Muscle of back (tissue), 3 donors: ENCODE measurements at regions not wholly inside any gene's neighbourhood (a gene's known extent, or its start where the extent isn't known, plus 50 kb on each side); places are given as distances from the start of the nearest gene placed in this dataset.
"Not testable (repeated sequence)": the region's sequence is repeated elsewhere in the genome, so short reads cannot be mapped to it uniquely, and the experiment has no call there.

Experiments
- DNase-seq, 3 donors: peaks; one replicate each; pipeline versions ENCODE4 v3.0.0 to v3.0.0-alpha.2; 2013

DNA sequence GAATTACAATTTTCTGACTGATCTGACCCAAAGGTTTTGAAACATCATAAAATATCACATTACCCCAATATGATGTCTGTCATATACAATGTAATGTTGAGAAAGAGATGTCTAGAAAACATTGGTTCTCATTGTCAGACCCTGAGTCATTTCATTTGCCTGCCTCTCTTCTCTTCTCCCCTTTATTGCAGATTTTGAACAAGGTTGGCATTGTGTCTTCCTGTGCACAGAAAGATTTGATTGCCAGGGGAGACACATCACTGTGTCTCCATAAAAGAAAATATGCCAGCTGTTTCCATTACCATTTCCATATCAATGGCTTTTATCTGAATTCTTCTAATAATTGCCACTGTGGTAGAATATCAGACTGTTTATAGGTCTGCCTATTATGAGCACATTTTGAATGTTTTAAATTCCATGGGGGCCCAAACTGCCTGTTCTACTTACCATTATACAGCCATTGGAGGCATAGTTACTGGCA, 65.6 kb downstream of the IFI44 start:
- peak in 1 of 3 donors; percentile 52 for DNase-seq

DNA sequence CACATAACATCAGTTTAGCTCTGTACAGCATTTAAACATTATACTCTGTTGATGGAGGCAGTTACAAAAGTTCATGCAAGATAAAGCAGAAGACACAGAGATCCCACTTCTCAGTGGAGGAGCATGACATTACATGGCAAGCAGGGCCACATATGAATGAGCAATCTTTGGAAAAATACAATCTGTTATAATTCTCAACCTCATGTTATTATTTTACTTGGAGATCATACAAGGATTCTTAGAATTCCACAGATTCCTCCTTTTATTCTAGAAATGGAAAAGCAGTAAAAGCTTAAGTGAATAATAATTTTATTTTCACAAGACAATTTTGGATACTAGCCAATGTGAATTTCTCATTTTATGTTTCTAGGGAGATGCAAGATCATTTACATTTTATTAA, 66.6 kb downstream of the IFI44 start:
- DNase-seq = peak in 2 of 3 donors; percentile 44 to 58

DNA sequence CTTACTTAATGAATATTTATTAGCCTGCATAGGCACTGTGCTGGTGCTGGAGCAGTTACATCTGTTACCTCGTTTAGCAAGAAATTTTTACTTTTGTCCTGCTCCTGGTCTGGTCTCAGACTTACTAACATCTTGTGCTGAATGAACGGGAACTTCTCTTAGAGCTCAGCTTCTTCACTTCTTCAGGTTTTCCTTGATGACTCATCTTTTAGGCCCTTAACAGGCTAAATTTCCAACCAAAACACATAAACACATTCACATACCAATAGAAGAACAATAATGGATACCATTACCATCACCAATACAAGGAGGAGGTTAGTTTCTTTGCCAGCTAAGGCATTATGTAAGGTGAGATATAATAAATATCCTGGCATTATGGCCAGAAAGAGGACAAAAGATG, 68.9 kb downstream of the IFI44 start:
- DNase-seq = no peak

DNA sequence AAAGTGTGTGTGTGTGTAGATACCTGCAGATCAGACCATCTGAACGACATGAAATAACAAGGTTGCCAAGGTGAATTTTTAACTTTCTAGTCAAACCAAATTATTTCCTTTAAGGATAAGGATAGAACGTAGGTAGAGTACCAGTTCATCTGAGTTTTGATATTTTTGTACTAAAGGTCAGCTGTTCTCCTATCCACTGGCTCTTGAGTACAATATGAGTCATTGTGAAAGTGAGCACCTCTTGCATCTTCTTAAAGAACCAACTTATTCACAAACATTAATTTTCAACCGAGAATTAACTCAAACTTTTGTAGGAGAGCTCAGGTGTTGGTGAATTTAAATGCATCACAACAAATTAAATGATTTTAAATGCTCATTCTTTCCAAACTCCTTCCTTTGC, 71.5 kb downstream of the IFI44 start:
- DNase-seq = no peak

DNA sequence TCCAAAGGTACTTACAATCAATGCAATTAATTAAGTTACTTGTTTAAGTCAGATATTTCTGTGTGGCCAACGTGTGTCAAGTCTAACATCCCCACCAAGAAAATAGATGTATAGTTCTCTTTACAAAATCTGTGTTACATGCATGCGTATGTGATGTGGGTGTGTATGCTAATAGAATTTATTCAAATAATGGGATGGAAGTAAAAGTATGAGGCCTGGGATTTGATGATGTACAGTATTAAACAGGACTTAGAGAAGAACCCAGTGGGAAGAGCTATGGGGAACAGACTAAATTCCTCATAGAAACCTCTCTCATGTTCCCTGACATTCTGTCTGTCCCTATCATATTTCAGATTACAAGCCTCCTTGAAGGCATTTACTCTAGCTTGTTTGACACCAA, 72.5 kb downstream of the IFI44 start:
- DNase-seq = no peak

DNA sequence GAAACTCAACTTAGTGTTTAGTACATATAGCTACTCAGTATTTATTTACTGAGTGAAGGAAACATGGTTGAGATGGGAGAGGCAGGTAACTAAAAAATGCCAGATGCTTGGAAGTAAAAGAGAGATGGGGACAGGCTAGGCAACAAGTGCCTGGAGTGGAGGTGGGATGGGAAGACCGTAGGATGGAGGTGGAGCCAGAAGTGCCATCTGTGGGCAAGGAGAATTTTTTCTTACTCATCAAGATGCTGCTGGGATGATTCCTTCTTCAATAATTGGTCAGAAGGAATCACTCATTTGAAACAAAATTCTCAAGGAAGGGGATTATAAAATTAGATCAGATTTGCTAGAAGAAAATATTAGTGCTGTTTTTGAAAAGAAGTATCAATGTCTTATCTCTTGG, 72.9 kb downstream of the IFI44 start:
- peak in 1 of 3 donors; percentile 38 for DNase-seq

DNA sequence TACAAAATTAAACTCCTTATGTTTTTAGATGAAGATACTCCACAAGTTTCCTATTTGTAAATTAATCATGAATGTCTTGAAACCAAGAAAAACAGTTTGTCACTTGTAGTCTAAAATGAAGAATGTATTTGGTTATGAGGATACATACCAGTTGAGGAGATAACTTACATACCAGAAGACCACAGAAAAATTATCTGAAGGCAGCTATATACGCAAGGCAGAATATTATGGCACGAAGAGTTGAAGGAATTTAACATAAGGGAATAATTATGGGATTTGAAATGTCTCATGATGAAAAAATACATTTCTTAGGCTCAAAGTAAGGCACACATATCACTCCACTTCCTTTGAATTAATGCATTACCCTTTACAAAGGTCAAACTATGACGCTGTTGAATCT, 73.3 kb downstream of the IFI44 start:
- peak in 1 of 3 donors; percentile 81 for DNase-seq

DNA sequence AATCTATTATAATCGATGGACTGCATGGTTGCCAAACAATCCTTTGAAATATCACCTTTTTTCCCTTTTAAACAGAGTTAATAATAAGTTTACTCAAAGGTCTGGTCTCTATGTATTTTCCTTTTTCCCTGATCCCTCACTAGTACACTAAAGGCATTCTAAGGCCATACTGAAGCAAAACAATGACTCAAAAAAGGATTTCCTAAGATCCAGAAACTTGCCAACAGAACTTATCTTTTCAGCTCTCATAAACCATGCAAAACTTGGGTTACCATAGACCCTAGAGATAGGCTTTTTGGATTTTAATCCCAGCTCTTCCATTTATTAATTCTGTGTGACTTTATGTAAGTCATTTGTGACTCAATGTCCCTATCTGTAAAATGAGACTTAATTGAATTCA, 77.1 kb downstream of the IFI44 start:
- no peak for DNase-seq

DNA sequence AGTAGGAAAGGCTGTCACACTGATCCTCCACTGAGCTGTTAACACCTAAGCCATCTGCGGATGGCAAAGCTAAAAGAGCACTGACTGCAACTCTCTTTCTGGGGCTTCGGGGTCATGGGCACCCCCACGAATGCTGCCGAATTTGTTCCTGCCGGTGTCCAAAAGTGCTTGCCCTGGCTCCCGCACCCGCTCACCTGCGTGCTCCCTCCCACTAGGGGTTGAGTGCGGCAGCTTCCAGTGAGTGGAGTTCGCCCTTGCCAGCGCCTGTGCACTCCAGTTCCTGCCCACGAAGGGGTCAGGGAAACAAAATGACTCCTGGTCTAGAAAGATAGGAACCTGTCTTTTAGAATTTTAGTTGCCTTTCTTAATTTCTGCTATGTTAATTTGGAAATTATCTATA, 78.7 kb downstream of the IFI44 start:
- DNase-seq = no peak

DNA sequence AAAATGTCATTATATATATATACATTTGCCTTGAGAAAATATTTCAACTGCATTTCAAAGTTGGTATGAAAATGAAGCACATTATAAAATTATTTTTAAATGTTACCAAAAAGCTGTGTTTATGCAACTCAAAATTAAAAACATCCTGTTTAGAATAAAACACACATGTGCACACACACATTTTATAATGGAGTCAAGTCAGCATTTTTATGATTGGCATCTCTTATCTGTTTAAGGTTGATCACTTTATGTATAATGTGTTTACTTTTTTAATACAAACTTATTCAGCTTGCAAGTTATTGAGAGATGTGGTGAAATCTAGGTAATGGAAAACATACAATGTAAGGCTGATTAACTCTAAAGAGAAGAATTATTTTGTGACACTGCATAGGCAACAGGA, 80.4 kb downstream of the IFI44 start:
- DNase-seq = no peak

DNA sequence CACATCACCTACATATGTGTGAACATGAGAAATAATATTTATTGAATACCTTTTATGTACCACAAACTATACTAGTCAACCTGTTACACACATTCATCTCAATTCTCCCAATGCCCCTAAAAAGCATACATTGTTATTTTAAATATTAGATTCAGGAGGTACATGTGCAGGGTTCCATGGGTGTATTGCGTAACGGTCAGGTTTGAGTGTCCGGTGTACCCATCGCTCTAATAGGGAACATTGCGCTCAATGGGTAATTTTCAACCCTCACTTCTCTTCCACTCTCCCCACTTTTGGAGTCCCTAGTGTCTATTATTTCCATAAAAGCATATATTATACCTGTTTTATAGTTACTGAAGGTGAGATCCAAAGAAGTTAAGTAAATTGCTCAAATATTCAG, 82.0 kb downstream of the IFI44 start:
- no peak for DNase-seq

DNA sequence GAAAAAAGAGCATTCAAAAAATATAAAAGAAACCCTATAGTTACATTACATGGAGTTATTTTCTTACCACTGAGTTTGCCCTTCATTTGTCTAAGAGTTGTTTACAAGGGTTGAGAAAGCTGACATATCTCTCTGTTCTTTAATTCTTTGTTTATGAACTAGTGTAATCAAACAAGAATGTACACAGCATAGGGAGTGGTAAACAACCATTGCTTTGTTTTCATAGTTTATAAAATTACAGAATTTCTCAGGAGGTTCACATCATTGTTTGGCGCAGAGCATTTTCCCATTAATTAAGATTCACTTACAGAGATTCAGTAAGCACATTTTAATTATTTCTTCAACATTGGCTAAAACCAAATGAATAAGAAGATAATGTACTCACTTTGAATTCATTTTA, 87.6 kb downstream of the IFI44 start:
- no peak for DNase-seq

DNA sequence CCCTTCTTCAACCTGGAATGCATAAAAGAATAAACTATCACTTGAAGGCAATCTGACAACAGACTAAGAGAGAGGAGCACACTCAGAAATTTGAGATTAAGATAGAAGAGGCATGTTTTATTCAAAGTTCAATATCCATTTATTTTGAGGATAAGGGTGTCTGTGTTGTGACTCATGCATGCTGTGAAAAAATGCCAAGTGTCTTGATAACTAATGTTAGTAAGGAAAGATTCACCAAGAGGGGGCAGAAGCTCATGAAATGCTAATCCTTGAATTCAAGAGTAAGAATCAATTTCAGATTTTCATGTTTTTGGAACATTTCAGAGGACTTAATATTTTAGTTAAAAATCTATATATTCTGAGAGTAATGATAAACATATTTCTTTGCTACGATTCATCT, 94.0 kb downstream of the IFI44 start:
- DNase-seq = peak in 1 of 3 donors; percentile 14

DNA sequence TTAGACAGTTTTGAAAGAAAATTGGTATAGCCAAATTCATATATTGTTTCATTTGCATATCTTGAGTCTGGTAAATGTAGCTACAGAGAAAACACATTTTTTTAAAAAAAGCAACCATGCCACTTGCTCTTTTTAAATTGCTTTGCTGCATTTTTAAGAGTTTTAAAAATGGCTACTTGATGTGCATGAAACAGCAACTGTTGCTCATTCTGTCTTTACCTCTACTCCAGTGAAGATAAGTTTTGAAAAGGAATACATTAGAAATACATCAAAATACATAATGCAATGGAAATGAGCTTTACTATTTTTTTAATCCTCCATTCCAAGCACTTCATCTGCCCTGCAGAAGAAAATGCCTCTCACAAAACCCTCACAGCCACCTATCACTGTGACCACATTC, 95.5 kb downstream of the IFI44 start:
- DNase-seq = no peak

DNA sequence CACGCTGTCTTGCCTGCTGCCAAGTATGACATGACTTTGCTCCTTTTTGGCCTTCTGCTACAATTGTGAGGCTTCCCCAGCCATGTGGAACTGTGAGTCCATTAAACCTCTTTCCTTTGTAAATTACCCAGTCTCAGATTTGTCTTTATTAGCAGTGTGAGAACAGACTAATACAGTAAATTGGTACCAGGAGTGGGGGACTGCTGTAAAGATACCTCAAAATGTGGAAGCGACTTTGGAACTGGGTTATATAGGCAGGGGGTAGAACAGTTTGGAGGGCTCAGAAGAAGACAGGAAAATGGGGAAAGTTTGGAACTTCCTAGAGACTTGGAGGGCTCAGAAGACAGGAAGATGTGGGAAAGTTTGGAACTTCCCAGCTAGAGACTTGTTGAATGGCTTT, 104.0 kb downstream of the IFI44 start:
- not testable (repeated sequence) for DNase-seq

DNA sequence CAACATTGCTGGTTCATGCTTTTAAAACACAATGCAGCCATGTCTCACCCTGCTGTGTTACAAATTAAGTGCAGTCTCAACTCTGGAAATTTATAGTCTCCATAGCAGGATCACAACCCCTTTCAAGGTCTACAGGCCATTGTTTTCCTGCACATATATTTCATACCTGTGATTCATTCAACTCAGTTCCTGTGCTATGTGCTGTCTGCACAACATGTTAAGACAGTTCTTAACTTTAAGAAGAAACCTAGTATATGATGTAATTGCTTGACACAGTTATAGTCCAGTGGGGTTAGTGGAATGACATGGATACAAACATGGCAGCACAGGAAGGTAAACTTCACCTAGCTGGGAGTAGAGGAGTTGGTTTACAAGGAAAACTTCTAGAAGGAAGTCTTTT, 106.4 kb downstream of the IFI44 start:
- DNase-seq = no peak

DNA sequence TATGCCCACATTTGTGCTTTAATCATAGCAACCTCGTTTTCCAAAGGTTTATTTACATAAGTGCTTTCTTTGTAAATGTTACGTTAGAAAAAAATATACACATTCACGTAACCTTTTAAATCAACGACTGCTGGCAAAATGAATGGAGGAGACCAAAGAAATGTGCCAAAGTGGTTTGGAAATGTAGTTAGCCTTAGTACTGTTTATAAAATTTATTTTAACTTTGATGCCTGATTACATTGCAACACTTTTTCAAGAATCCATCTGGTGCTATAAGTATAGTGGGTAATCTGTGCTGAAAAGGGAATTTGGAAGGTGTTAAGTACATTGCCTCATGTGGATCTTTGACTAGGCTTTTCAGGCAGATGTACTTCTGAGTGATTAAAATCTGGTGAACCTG, 108.9 kb downstream of the IFI44 start:
- peak in 1 of 3 donors; percentile 49 for DNase-seq

DNA sequence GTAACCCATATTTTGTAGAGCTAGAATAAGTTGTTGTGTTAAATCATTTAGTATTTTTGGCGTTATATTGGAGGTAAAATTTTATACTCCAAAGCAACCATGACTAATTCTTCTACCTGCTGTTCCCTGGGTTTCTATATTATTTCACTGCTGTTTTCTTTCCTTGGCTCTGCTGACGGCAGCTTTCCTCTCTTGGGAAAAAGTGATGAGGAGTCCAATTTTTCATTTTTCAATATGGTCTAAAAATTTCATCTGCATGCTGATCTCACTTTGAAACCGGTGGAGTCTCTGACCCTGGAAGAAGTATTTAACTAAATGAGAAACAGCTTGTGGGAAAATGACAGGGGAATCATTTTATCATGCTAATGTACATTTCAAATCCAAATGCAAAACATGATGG, 110.2 kb downstream of the IFI44 start:
- DNase-seq = peak; percentile 26 to 75 (median 66)

DNA sequence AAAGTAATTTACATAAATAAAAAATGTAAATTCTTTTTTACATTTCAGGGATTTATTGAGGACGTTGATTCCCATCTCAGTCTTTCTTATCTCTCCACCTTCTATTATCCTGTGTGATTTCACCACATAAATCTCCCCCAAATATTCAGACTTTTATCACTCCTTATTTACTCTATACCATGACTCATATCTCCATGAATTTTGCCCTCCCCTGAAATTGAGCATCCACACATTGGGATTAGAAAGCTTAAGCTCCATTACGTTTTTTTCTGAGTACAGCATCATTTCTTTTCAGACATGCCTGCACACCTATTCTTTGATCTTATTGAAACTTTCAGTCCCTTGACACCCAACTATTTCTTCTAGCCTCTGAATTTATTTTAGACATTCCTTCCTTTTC, 111.2 kb downstream of the IFI44 start:
- DNase-seq = peak in 1 of 3 donors; percentile 17

DNA sequence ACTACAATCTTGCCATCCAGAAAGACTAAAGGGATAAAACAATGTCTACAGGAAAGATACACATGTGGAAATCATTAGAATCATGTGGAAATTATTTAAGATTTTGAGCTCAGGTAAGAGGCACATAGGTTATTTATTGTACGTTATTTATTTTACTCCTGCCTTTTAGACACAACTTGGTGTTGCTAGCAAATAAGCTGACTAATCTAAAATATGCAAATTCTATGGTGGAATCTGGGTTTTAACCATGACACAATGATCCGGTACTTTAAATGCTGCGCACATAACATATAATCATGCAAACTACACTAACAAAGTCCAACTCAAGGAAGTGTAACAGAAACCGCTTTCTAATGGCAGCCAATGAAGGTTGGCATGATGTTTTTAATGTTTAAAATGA, 112.5 kb downstream of the IFI44 start:
- peak in 1 of 3 donors; percentile 24 for DNase-seq

DNA sequence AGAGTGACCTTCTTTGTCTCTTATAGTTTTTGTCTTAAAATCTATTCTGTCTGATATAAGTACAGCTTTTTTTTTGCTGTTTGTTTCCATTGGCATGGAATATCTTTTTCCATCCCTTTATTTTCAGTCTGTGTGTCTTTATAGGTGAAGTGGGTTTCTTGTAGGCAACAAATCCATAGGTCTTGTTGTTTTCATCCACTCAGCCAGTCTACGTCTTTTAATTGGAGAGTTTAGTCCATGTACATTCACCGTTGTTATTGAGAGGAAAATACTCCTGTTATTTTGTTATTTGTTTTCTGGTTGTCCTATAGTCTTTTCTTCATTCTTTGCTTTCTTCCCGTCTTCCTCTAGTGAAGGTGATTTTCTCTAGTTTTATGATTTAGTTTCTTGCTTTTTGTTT, 115.9 kb downstream of the IFI44 start:
- DNase-seq = no peak

DNA sequence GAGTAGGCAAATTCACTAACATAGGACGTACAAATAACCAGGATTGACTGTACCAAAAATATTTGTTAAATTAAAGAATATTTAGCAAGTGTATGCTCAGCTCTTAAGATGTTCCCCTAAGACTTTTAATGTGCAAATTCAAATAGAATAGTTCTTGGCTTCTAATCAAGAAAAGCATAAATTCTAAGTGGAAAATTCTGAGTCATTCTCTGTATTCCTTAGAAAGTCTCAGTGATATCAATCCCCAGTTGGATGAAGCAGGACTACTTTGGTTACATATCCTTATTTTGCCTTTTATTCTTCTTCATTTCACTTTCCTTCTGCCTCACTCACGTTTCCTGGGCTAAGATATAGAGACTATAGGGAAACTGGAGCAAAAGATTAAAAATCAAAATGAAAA, 130.2 kb downstream of the IFI44 start:
- peak in 2 of 3 donors; percentile 19 to 30 for DNase-seq

DNA sequence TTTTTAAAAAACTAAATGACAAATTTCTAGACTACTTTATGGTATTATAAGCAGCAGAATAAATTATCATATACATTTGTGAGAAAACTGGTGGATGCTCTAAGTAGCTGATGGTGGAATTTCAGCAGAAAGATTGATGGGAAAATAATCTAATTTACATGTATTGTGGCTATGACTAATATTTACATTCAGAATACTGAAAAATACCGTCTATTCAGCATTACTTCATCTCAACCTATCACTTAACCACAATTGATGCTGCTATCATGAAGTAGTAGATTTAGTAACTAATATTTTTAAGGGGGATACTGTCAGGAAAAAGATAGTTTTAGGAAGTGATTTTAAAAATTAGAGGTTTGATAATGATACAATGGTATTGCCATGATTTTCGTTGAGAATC, 137.9 kb downstream of the IFI44 start:
- peak in 1 of 3 donors; percentile 7 for DNase-seq

DNA sequence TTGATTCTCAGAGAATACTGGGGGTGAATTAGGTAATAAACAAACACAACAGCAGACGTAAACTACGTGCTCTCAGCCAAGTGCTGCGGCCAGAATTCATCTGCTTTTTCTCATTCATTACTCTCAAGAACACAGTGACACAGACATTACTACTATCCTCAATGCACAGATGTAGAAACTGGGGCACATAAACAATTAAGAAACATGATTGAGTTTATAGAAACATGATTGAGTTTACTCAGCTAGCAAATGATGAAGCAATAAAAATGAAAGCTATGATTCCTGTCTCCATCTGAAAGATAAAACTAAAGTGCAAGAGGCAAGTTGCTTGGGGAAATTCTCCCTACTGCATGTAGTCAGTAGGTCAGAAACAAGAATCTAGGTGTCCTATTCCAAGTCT, 140.5 kb downstream of the IFI44 start:
- DNase-seq = no peak

DNA sequence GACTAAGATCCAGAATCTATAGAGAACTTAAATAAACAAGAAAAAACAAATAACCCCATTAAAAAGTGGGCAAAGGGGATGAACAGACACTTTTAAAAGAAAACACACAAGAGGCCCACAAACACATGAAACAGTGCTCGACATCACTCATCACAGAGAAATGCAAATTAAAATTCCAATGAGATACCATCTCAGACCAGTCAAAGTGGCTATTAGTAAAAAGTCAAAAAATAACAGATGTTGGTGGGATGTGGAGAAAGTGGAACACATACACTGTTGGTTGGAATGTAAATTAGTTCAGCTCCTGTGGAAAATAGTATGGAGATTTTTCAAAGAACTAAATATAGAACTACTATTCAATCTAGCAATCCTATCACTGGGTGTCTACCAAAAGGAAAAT, 143.1 kb downstream of the IFI44 start:
- peak in 1 of 3 donors; percentile 16 for DNase-seq
